ENCODE measurements at regions not wholly inside any gene's neighbourhood (a gene's known extent, or its start where the extent isn't known, plus 50 kb on each side); places are given as distances from the start of the nearest gene placed in this dataset.

GRCh38 chr4:9600246-9600645, 156.0 kb downstream of the DEFB131A start:
- POLR2A ChIA-PET, result no interaction called here
- ATAC-seq (no peak), FAIRE-seq (no peak), DNase-seq (ENCODE audit: low read depth in 1 of 2, low spot score in 1 of 2) (no peak)
- Histone ChIP-seq H3K27ac (no peak overlapping the region), H3K4me3 (no peak overlapping the region), H3K9me3 (no peaks in the 10 kb centered on the region), H3K4me1 (no peaks in the 10 kb centered on the region), H3K4me2 (no peak overlapping the region)
- TF ChIP-seq ELK1 (IDR thresholded peaks at IDR 0.05; ENCODE audit: low read depth, low read length) (no peak), USF2 (IDR thresholded peaks at IDR 0.05) (no peak), NR3C1 (IDR thresholded peaks at IDR 0.05) (no peak), CBX2 (IDR thresholded peaks at IDR 0.05; ENCODE audit: borderline replicate concordance, low read depth) (no peak), HMGXB4 (CRISPR knock-in tag; IDR thresholded peaks at IDR 0.05; ENCODE audit: borderline replicate concordance) (no peak), ZFP36 (IDR thresholded peaks at IDR 0.05; ENCODE audit: borderline replicate concordance, partially characterized antibody) (no peak), NPAS2 (CRISPR knock-in tag; IDR thresholded peaks at IDR 0.05; ENCODE audit: borderline replicate concordance) (no peak), FOSB (CRISPR knock-in tag; IDR thresholded peaks at IDR 0.05) (no peak), RAD21 (conservative IDR thresholded peaks at IDR 0.05 in 1 of 2, IDR thresholded peaks at IDR 0.05 in 1 of 2) (no peak), HES2 (IDR thresholded peaks at IDR 0.05) (no peak), REST (IDR thresholded peaks at IDR 0.05) (no peak), HOXB5 (CRISPR knock-in tag; IDR thresholded peaks at IDR 0.05) (no peak), ZNF302 (CRISPR knock-in tag; IDR thresholded peaks at IDR 0.05) (no peak), FOXS1 (CRISPR knock-in tag; IDR thresholded peaks at IDR 0.05) (no peak), JUN (IDR thresholded peaks at IDR 0.05) (no peak), MAFK (IDR thresholded peaks at IDR 0.05; ENCODE audit: partially characterized antibody) (no peak), HEYL (CRISPR knock-in tag; IDR thresholded peaks at IDR 0.05) (no peak), CEBPB (IDR thresholded peaks at IDR 0.05) (no peak)
- CTCF ChIA-PET, result no interaction called here
- WGBS (ENCODE audit: missing lambda C conversion rate), result 67% methylated on average over 15 of the region's 19 CpGs

- no peak for ATAC-seq
- DNase-seq (ENCODE audit: low read depth in 1 of 2, low spot score in 1 of 2), result no peak
- H3K4me3 ChIP-seq, result no peak overlapping the region
- POLR2A ChIA-PET, result no interaction called here
- 78% methylated on average over 18 of the region's 18 CpGs for WGBS (ENCODE audit: missing lambda C conversion rate)
- H3K4me1 ChIP-seq, result no peaks in the 10 kb centered on the region
- no peaks in the 10 kb centered on the region for H3K9me3 ChIP-seq
- no peak overlapping the region for H3K27ac ChIP-seq
- no peak for FAIRE-seq
- CTCF ChIA-PET, result interaction anchor here (1.7 kb wide), 1 partner anchor 70 kb away, joined by 3 read pairs; no protein-coding TSS in a partner anchor
- H3K4me2 ChIP-seq, result no peak overlapping the region
- TF ChIP-seq JUNB (IDR thresholded peaks at IDR 0.05) (no peak), RNF2 (IDR thresholded peaks at IDR 0.05; ENCODE audit: borderline replicate concordance, low read depth) (no peak), POLR2AphosphoS2 (conservative IDR thresholded peaks at IDR 0.05; ENCODE audit: low read length) (no peak), ESRRA (IDR thresholded peaks at IDR 0.05; ENCODE audit: borderline replicate concordance, low read length) (no peak), TP53 (CRISPR knock-in tag; IDR thresholded peaks at IDR 0.05) (no peak), CHD2 (IDR thresholded peaks at IDR 0.05; ENCODE audit: low read length, partially characterized antibody) (no peak), NFE2L2 (conservative IDR thresholded peaks at IDR 0.05; ENCODE audit: low read length) (no peak), MAZ (IDR thresholded peaks at IDR 0.05; ENCODE audit: borderline replicate concordance, low read depth, low read length) (no peak), JUN (IDR thresholded peaks at IDR 0.05) (no peak), MAX (IDR thresholded peaks at IDR 0.05) (no peak)
Measured at GRCh38 chr4:9602389-9602914, 158.2 kb downstream of the DEFB131A start.

All from A549 (cell line).